HG03060 (cell line): ENCODE measurements at regions not wholly inside any gene's neighbourhood (a gene's known extent, or its start where the extent isn't known, plus 50 kb on each side); places are given as distances from the start of the nearest gene placed in this dataset.
"Not testable (repeated sequence)": the region's sequence is repeated elsewhere in the genome, so short reads cannot be mapped to it uniquely, and the experiment has no call there.

Experiments
- ATAC-seq: cut with Tn5 transposase; IDR thresholded peaks from one replicate; pipeline ENCODE4 v1.9.1; 2021; ENCODE audit warnings: low read depth, moderate number of reproducible peaks; ENCODE audit not compliant: unreplicated experiment

- no peak for ATAC-seq
Measured at GRCh38 chr12:127771546-127771945, 495.4 kb upstream of the TMEM132C start.

DNA sequence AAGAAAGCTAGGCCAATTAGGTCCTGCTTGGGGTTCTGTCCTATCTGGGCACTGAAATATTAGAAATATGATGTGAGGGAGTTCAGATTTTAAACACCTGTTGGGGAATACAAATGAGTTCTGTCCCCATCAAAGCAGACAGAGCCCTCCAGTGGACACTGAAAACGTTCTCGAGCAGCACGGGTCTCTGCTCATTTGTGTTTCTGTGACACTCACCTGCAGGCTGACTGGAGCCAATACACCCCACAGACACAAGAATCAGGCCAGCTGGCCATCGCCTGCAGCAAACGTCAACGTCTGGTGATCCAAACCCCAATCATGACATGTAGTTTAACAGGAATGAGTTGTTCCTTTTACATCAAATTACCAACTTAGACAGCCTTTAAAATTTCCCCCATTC is 493.4 kb upstream of the TMEM132C start:
- ATAC-seq: no peak

- no peak for ATAC-seq
Measured at GRCh38 chr12:127774828-127775227, 492.1 kb upstream of the TMEM132C start.

DNA sequence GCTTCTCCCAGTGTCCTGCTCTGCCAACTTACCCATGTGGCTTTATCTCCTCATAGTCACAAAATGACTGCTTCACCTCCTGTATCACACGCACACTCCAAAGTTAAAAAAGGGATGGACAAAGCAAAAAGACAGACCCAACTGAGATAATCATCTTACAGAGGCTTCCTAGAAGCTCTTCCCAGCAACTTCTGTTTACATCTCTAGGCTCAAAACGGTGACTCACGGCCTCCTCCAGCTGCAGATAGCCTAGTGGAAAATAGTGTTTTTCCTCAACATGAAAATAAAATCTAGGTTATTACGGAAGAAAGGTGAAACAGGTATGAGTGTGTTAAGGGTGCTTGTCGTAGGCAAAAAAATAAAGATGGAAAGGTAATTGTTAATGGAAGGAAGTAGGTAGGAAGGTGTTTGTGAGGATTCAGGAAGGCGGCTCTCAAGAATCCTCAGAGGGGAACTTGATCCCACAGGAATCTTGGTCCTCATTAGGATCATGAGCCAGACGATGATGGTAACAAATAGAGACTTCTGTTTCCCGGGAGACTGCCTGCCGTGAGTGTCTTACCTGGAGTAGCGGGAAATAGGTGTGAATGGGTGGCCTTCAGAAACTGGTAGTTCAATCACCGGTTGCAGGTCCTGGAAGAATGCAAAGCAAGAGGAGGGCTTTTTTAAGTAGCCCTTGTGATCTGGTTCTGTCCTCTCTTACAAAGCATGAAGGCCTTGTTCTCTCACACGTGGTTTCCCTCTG is 487.5 kb upstream of the TMEM132C start:
- ATAC-seq: no peak

DNA sequence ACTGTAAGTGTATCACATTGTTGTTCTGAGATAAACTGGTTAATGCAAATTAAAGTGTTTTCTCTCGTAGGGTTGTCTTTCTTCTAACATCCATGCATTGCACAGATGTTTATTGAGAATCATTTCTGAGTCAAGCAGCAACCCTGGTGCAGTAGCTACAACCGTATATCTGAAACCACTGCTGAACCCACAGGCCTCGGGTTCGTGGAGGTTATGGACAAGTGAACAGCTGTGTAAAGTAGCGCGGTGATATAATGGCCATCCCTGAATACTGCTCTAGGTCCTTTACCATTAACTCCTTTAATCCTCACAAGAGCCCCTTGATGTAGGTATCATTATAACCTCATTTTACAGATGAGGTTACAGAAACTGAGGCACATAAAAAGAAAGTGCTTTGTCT is 486.1 kb upstream of the TMEM132C start:
- no peak for ATAC-seq

DNA sequence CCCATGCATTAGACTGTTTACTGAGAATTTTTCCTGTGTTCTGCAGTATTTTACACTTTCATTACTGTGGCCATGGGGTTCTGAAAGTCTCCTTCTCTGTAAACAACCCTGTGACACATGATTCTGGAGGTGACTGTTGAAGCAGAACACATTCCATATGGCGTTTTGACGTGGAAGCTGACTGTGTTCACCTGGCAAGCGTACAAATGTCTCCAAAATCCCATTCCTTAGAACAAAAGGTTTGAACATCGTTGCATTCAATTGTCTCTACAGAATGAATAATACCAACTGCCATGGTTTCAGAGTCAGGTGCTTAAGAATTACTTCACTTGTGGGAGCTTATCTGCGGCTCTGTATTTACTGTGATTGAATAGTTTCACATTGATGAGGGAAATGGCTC is 485.6 kb upstream of the TMEM132C start:
- ATAC-seq: no peak

- no peak for ATAC-seq
Measured at GRCh38 chr12:127785540-127785939, 481.4 kb upstream of the TMEM132C start.

GRCh38 chr12:127785986-127786590 is 480.9 kb upstream of the TMEM132C start:
- ATAC-seq: no peak

DNA sequence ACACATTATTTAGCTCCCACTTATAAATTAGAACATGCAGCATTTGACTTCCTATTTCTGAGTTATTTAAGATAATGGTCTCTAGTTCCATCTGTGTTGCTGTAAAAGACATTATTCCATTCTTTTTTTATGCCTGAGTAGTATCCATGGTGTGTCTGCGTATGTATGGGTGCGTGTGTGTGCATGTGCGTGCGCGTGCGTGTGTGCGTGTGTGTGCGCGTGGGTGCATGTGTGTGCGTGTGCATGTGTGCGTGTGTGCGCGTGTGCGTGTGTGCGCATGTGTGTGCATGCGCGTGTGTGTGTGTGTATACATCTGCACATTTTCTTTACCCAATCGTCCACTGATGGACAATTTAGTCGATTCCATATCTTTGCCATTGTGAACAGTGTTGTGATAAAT is 479.4 kb upstream of the TMEM132C start:
- ATAC-seq: no peak

DNA sequence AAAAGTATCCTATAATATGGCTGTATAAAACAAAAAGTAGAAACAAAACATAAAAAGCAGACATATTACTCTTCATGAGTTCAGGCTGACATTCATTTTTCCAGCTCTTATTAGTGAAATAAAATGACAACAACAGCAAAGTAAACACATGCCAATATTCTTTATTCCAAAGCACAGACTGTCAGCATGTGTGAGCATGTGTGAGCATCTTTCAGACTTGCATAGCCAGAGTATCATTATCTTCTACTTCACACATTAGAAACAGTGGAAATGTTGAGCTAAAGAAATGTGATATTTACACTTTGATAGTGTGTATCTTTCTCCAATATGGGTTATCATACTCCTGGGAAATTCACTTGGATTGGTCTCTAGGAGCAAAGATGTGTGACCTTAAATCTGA is 476.6 kb upstream of the TMEM132C start:
- no peak for ATAC-seq

- ATAC-seq: no peak
Measured at GRCh38 chr12:127791217-127791616, 475.8 kb upstream of the TMEM132C start.

DNA sequence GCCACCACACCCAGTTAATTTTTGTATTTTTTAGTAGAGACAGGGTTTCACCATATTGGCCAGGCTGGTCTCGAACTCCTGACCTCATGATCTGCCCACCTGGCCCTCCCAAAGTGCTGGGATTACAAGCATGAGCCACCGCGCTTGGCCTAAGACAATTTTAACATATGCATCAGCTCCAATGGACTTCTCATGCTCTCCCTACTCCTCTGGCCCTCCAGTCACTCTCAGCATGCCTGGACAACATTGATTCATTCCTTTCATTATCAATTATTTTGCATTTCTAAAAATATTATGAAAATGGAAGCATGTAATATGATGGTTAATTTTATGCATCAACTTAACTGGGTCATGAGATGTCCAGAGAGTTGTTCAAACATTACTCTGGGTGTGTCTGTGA is 469.1 kb upstream of the TMEM132C start:
- ATAC-seq: no peak

DNA sequence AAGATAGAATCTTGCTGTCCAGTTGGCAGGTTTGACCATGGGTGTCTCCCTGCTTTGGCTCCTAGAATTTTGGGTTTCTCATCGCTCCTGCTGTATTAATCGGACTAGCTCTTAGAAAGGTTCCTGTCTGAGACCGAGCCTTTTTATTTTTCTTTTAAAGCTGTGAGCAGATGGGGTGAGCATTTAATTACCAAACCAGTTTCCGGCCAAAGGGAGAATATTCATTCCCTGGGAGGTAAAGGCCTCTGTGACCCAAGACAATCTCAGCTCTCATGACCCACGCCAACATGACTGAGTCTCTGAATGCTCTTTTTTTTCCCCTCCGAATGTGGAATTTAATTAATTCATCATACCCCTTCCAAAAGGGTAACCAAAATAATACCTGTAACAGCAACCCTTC is 464.7 kb upstream of the TMEM132C start:
- ATAC-seq: no peak

GRCh38 chr12:127803545-127803944 is 463.4 kb upstream of the TMEM132C start:
- no peak for ATAC-seq

- ATAC-seq: no peak
Measured at GRCh38 chr12:127809275-127809674, 457.7 kb upstream of the TMEM132C start.

DNA sequence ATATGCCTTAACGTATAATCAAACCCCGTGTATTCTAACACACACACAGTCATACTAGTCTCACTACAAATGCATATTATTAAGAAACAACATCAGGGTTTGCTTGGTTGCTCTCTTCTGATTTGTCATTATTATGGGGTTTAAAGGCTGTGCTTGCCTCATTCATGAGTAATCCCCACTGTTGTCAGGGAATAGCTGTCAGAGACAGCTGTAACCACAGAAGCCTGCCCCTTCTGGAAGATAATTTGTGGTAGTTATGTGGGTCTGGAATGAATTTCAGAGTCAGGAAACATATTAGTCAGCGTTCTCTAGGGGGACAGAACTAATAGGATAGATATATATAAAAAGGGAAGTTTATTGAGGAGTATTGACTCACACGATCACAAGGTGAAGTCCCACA is 456.9 kb upstream of the TMEM132C start:
- ATAC-seq: no peak

- ATAC-seq: not testable (repeated sequence)
Measured at GRCh38 chr12:127810459-127810858, 456.5 kb upstream of the TMEM132C start.

DNA sequence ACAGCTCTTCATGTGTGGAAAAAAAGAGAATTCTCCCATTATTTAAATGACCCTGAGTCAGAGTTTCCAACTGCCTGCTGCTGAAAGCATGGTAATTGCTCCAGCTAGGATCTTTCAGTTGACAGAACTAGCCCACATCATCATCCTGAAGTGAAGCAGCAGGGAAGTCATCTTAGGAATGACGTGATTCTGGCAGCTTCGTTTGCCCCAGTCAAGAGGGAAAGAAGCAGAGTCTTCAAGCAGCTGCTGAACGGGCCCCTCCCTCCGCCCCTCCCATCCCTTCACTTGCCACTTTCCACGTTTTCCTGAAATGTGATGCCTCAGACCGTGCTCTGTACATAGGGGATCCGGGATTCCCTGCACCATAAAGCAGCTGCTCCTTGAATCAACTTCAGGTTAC is 455.0 kb upstream of the TMEM132C start:
- no peak for ATAC-seq

- ATAC-seq: no peak
Measured at GRCh38 chr12:127813147-127813546, 453.8 kb upstream of the TMEM132C start.

GRCh38 chr12:127819056-127819455 is 447.9 kb upstream of the TMEM132C start:
- no peak for ATAC-seq

GRCh38 chr12:127820271-127820670 is 446.7 kb upstream of the TMEM132C start:
- ATAC-seq: no peak

DNA sequence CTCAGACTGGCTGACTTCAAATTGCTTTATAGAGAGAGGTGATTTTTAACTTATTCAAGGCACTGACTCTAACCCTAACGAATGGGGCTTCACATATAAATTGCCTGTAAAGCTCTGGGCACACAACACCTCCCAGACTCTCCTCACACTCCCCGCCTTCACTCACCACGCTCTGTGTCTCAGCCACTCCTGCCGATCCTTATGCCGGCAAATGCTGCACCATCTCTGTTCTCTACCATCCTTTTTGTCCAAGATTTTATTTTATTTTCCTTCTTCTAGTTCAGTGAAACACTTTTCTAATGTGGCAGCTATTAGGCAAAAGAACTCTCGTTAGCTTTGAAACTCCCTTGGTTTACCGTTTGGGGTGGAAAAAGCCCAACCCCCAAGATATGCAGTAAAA is 446.1 kb upstream of the TMEM132C start:
- no peak for ATAC-seq
